ENCODE measurements at regions not wholly inside any gene's neighbourhood (a gene's known extent, or its start where the extent isn't known, plus 50 kb on each side); places are given as distances from the start of the nearest gene placed in this dataset.
"Not testable (repeated sequence)": the region's sequence is repeated elsewhere in the genome, so short reads cannot be mapped to it uniquely, and the experiment has no call there.

GRCh38 chr14:40009771-40010170, 577.5 kb upstream of the FBXO33 start:
- intact Hi-C loops (cut with DNase I): no loop called here
- Histone ChIP-seq H3K4me3 (no peak overlapping the region), H3K4me1 (no peaks in the 10 kb centered on the region), H3K27ac (no peak overlapping the region), H3K27me3 (no peaks in the 10 kb centered on the region), H3K36me3 (no peaks in the 10 kb centered on the region), H3K9me3 (no peaks in the 10 kb centered on the region)
- TF ChIP-seq POLR2A (IDR thresholded peaks at IDR 0.05) (no peak), POLR2AphosphoS5 (IDR thresholded peaks at IDR 0.05; ENCODE audit: insufficient read depth in 1 of 2, low read depth in 1 of 2) (no peak), CTCF (IDR thresholded peaks at IDR 0.05) (no peak)
- no peak for DNase-seq (ENCODE audit: extremely low spot score in 2 of 2)

GRCh38 chr14:40008345-40008744, 576.1 kb upstream of the FBXO33 start:
- H3K4me3 ChIP-seq; intact Hi-C loops (cut with DNase I); H3K4me1 ChIP-seq; H3K9me3 ChIP-seq; H3K27me3 ChIP-seq; DNase-seq (ENCODE audit: extremely low spot score in 2 of 2); H3K36me3 ChIP-seq; H3K27ac ChIP-seq: not testable (repeated sequence)

GRCh38 chr14:40004871-40005500, 572.8 kb upstream of the FBXO33 start:
- no peaks in the 10 kb centered on the region for H3K36me3 ChIP-seq
- no peaks in the 10 kb centered on the region for H3K4me1 ChIP-seq
- intact Hi-C loops (cut with DNase I): no loop called here
- no peak overlapping the region for H3K27ac ChIP-seq
- DNase-seq (ENCODE audit: extremely low spot score in 2 of 2): no peak
- H3K27me3 ChIP-seq: no peaks in the 10 kb centered on the region
- no peak for TF ChIP-seq CTCF (IDR thresholded peaks at IDR 0.05)
- no peak for TF ChIP-seq POLR2A (IDR thresholded peaks at IDR 0.05)
- no peak for TF ChIP-seq POLR2AphosphoS5 (IDR thresholded peaks at IDR 0.05; ENCODE audit: insufficient read depth in 1 of 2, low read depth in 1 of 2)
- no peaks in the 10 kb centered on the region for H3K9me3 ChIP-seq
- H3K4me3 ChIP-seq: no peak overlapping the region

GRCh38 chr14:40003773-40004172, 571.5 kb upstream of the FBXO33 start:
- DNase-seq (ENCODE audit: extremely low spot score in 2 of 2): no peak
- H3K36me3 ChIP-seq: no peaks in the 10 kb centered on the region
- no peaks in the 10 kb centered on the region for H3K4me1 ChIP-seq
- H3K27me3 ChIP-seq: no peaks in the 10 kb centered on the region
- intact Hi-C loops (cut with DNase I): no loop called here
- no peak overlapping the region for H3K27ac ChIP-seq
- TF ChIP-seq POLR2A (IDR thresholded peaks at IDR 0.05): no peak
- no peak for TF ChIP-seq POLR2AphosphoS5 (IDR thresholded peaks at IDR 0.05; ENCODE audit: insufficient read depth in 1 of 2, low read depth in 1 of 2)
- no peak for TF ChIP-seq CTCF (IDR thresholded peaks at IDR 0.05)
- H3K9me3 ChIP-seq: no peaks in the 10 kb centered on the region
- no peak overlapping the region for H3K4me3 ChIP-seq

- TF ChIP-seq POLR2A (IDR thresholded peaks at IDR 0.05): no peak
- TF ChIP-seq CTCF (IDR thresholded peaks at IDR 0.05): no peak
- TF ChIP-seq POLR2AphosphoS5 (IDR thresholded peaks at IDR 0.05; ENCODE audit: insufficient read depth in 1 of 2, low read depth in 1 of 2): no peak
- H3K4me3 ChIP-seq: no peak overlapping the region
- no peaks in the 10 kb centered on the region for H3K36me3 ChIP-seq
- H3K27ac ChIP-seq: no peak overlapping the region
- no peaks in the 10 kb centered on the region for H3K4me1 ChIP-seq
- H3K27me3 ChIP-seq: no peaks in the 10 kb centered on the region
- H3K9me3 ChIP-seq: no peaks in the 10 kb centered on the region
- intact Hi-C loops (cut with DNase I): no loop called here
- DNase-seq (ENCODE audit: extremely low spot score in 2 of 2): no peak
Observed at GRCh38 chr14:39998854-39999253, 566.6 kb upstream of the FBXO33 start.
